SK-N-SH (cell line): ENCODE measurements at regions not wholly inside any gene's neighbourhood (a gene's known extent, or its start where the extent isn't known, plus 50 kb on each side); places are given as distances from the start of the nearest gene placed in this dataset.
"Not testable (repeated sequence)": the region's sequence is repeated elsewhere in the genome, so short reads cannot be mapped to it uniquely, and the experiment has no call there.

Source experiments
- CTCF ChIA-PET: fragments of 300-600, 350-600 bp; formaldehyde crosslinking; extraction: SDS; loops from one replicate; lab custom pipeline; 2021; lab: Yijun Ruan, JAX
- POLR2A ChIA-PET: fragments of 350-600 bp; sonication (Branson Sonifier 250); formaldehyde crosslinking; extraction: SDS; loops from one replicate; lab custom pipeline; 2020; ENCODE audit warnings: antibody characterized with exemption, inconsistent platforms; lab: Yijun Ruan, JAX
- DNase-seq: peaks from one replicate; pipeline ENCODE4 v3.0.0; 2012
- H2AFZ ChIP-seq: fragments of 200-600 bp; sonication (generic); 2 replicates; pipeline ENCODE4 v1.8.1; 2016; ENCODE audit warnings: antibody characterized with exemption, mild to moderate bottlenecking, low read depth
- H3F3A ChIP-seq: fragments of 200-600 bp; sonication (generic); replicated peaks from 2 replicates; pipeline ENCODE3; 2016; ENCODE audit warnings: antibody characterized with exemption, mild to moderate bottlenecking; ENCODE audit not compliant: insufficient read depth
- H3K27ac ChIP-seq, 2 experiments: fragments of 200-500 bp in 1 of 2; fragments of 200-600 bp in 1 of 2; sonication (Bioruptor generic) in 1 of 2; sonication (generic), shearing (Covaris generic) in 1 of 2; 2 replicates each; pipeline versions ENCODE4 v1.5.1 to v1.6.1; 2014 to 2016; ENCODE audit warnings: low read depth in 2 of 2, inconsistent platforms in 1 of 2, low read length in 1 of 2, mild to moderate bottlenecking in 1 of 2, mixed read lengths in 1 of 2
- H3K27me3 ChIP-seq: fragments of 200-600 bp; sonication (generic), shearing (Covaris generic); 2 replicates; pipeline ENCODE4 v1.6.1; 2016; ENCODE audit warnings: mixed run types; ENCODE audit not compliant: insufficient read depth
- H3K36me3 ChIP-seq, 2 experiments: fragments of 200-500 bp in 1 of 2; fragments of 200-600 bp in 1 of 2; sonication (Bioruptor generic) in 1 of 2; sonication (generic) in 1 of 2; replicated peaks in 1 of 2; 2 replicates each; pipeline versions ENCODE3 to v1.5.1; 2014 to 2016; ENCODE audit warnings: low read length in 1 of 2, mild to moderate bottlenecking in 1 of 2; ENCODE audit not compliant: insufficient read depth in 2 of 2, control insufficient read depth in 1 of 2
- H3K4me1 ChIP-seq, 2 experiments: fragments of 200-500 bp in 1 of 2; fragments of 200-600 bp in 1 of 2; sonication (Bioruptor generic) in 1 of 2; sonication (generic), shearing (Covaris generic) in 1 of 2; 2 replicates each; pipeline versions ENCODE4 v1.5.1 to v1.6.1; 2014 to 2016; ENCODE audit warnings: low read depth in 1 of 2, low read length in 1 of 2, mixed run types in 1 of 2; ENCODE audit not compliant: insufficient read depth in 2 of 2, control insufficient read depth in 1 of 2
- H3K4me2 ChIP-seq: fragments of 200-600 bp; sonication (generic), shearing (Covaris generic); 2 replicates; pipeline ENCODE4 v1.6.1; 2017; ENCODE audit warnings: mixed run types
- H3K4me3 ChIP-seq, 2 experiments: fragments of 200-500 bp in 1 of 2; fragments of 200-600 bp in 1 of 2; sonication (Bioruptor generic) in 1 of 2; sonication (generic), shearing (Covaris generic) in 1 of 2; 2 replicates each; pipeline versions ENCODE4 v1.5.1 to v1.8.1; 2014 to 2016; ENCODE audit warnings: low read depth in 2 of 2, inconsistent platforms in 1 of 2, low read length in 1 of 2, mild to moderate bottlenecking in 1 of 2, mixed read lengths in 1 of 2, moderate library complexity in 1 of 2
- H3K79me2 ChIP-seq: fragments of 200-600 bp; sonication (generic); 2 replicates; pipeline ENCODE4 v1.8.1; 2017; ENCODE audit warnings: mild to moderate bottlenecking; ENCODE audit not compliant: insufficient read depth
- H3K9ac ChIP-seq: fragments of 200-600 bp; sonication (generic); 2 replicates; pipeline ENCODE4 v1.6.1; 2017; ENCODE audit warnings: mixed run types
- H3K9me2 ChIP-seq: fragments of 200-600 bp; sonication (generic); 2 replicates; pipeline ENCODE4 v1.6.1; 2017; ENCODE audit warnings: mixed run types
- H3K9me3 ChIP-seq: fragments of 200-600 bp; sonication (generic); 2 replicates; pipeline ENCODE4 v1.6.1; 2017; ENCODE audit warnings: mixed run types, mild to moderate bottlenecking, moderate library complexity
- H4K20me1 ChIP-seq: fragments of 200-600 bp; sonication (generic); 2 replicates; pipeline ENCODE4 v1.6.1; 2017; ENCODE audit warnings: mild to moderate bottlenecking, mixed run types; ENCODE audit not compliant: insufficient read depth
- CHD2 ChIP-seq: fragments of 150-350 bp; IDR thresholded peaks from 2 replicates; pipeline ENCODE4 v1.6.1; 2018; ENCODE audit warnings: low read length; ENCODE audit not compliant: partially characterized antibody
- ELF1 ChIP-seq: IDR thresholded peaks from 2 replicates; pipeline ENCODE4 v1.4.0; 2012
- MXI1 ChIP-seq: IDR thresholded peaks from 2 replicates; pipeline ENCODE4 v1.6.1; 2012; ENCODE audit warnings: mild to moderate bottlenecking, low read depth, low read length, improper control_type of control experiment
- POLR2AphosphoS5 ChIP-seq: IDR thresholded peaks from 2 replicates; pipeline ENCODE4 v1.6.1; 2012; ENCODE audit warnings: low read depth, low read length
- RAD21 ChIP-seq: IDR thresholded peaks from 2 replicates; pipeline ENCODE4 v1.6.1; 2012; ENCODE audit warnings: mild to moderate bottlenecking, low read length
- USF1 ChIP-seq: IDR thresholded peaks from 2 replicates; pipeline ENCODE4 v1.4.0; 2012; ENCODE audit warnings: low read depth, borderline replicate concordance
- YY1 ChIP-seq: IDR thresholded peaks from 2 replicates; pipeline ENCODE4 v1.4.0; 2012; ENCODE audit warnings: low read depth, mild to moderate bottlenecking
- WGBS: methylation state at CpG from one replicate; pipeline ENCODE4 v1.1.6; 2017; ENCODE audit warnings: low lambda C conversion rate; 5-methylcytosine and 5-hydroxymethylcytosine counted together

GRCh38 chr6:12624142-12624837 is 92.3 kb upstream of the PHACTR1 start:
- H3K4me3 ChIP-seq: no peak overlapping the region
- no peaks in the 10 kb centered on the region for H3F3A ChIP-seq
- H3K27ac ChIP-seq: no peak overlapping the region
- H3K4me2 ChIP-seq: no peak overlapping the region
- no peak overlapping the region for H3K9ac ChIP-seq
- H3K79me2 ChIP-seq: no peaks in the 10 kb centered on the region
- H4K20me1 ChIP-seq: no peaks in the 10 kb centered on the region
- 53% methylated on average over 5 of the region's 5 CpGs for WGBS
- no peaks in the 10 kb centered on the region for H3K36me3 ChIP-seq
- CTCF ChIA-PET: interaction anchor here (1.4 to 7.3 kb wide), 3 partner anchors 14 to 270 kb away, joined by 5 to 39 read pairs (median 19); no protein-coding TSS in a partner anchor
- no peak for DNase-seq
- TF ChIP-seq YY1 (no peak), ELF1 (no peak)
- H3K9me3 ChIP-seq: no peaks in the 10 kb centered on the region
- H3K4me1 ChIP-seq: no peaks in the 10 kb centered on the region
- no peak overlapping the region for H2AFZ ChIP-seq
- no peaks in the 10 kb centered on the region for H3K9me2 ChIP-seq
- H3K27me3 ChIP-seq: no peaks in the 10 kb centered on the region
- POLR2A ChIA-PET: no interaction called here

GRCh38 chr6:12627053-12627452 is 89.5 kb upstream of the PHACTR1 start:
- Histone ChIP-seq H3F3A (no peaks in the 10 kb centered on the region), H4K20me1 (no peaks in the 10 kb centered on the region), H3K79me2 (no peaks in the 10 kb centered on the region), H3K27me3 (no peaks in the 10 kb centered on the region), H3K4me3 (no peak overlapping the region), H3K4me2 (no peak overlapping the region), H3K4me1 (no peaks in the 10 kb centered on the region), H2AFZ (no peak overlapping the region), H3K9me2 (no peaks in the 10 kb centered on the region), H3K9me3 (no peaks in the 10 kb centered on the region), H3K9ac (no peak overlapping the region), H3K27ac (no peak overlapping the region), H3K36me3 (no peaks in the 10 kb centered on the region)
- DNase-seq: no peak
- CTCF ChIA-PET: interaction anchor here (0.9 to 7.3 kb wide), 5 partner anchors 10 to 269 kb away, joined by 3 to 39 read pairs (median 8); no protein-coding TSS in a partner anchor
- WGBS: 78% methylated on average over 1 of the region's 1 CpG
- POLR2A ChIA-PET: no interaction called here
- no peak for TF ChIP-seq ELF1

GRCh38 chr6:12628327-12628726 is 88.2 kb upstream of the PHACTR1 start:
- Histone ChIP-seq H3K36me3 (no peaks in the 10 kb centered on the region), H3K9ac (no peak overlapping the region), H3K9me3 (no peaks in the 10 kb centered on the region), H3K4me3 (no peak overlapping the region), H4K20me1 (no peaks in the 10 kb centered on the region), H3K4me2 (no peak overlapping the region), H3K9me2 (no peaks in the 10 kb centered on the region), H3K27me3 (no peaks in the 10 kb centered on the region), H2AFZ (no peak overlapping the region), H3K27ac (no peak overlapping the region), H3K79me2 (no peaks in the 10 kb centered on the region), H3K4me1 (no peaks in the 10 kb centered on the region), H3F3A (no peaks in the 10 kb centered on the region)
- 86% methylated on average over 2 of the region's 2 CpGs for WGBS
- ChIA-PET CTCF (interaction anchor here (2.1 to 7.3 kb wide), 3 partner anchors 10 to 266 kb away, joined by 8 to 39 read pairs (median 19); no protein-coding TSS in a partner anchor), POLR2A (no interaction called here)
- no peak for DNase-seq
- TF ChIP-seq USF1 (no peak), CHD2 (no peak), YY1 (no peak), ELF1 (no peak), MXI1 (no peak), RAD21 (no peak), POLR2AphosphoS5 (no peak)

- H3K27ac ChIP-seq, H3K9ac ChIP-seq, H3F3A ChIP-seq, H3K4me2 ChIP-seq, POLR2A ChIA-PET, H3K4me3 ChIP-seq, H3K9me3 ChIP-seq, H3K36me3 ChIP-seq, H3K4me1 ChIP-seq, DNase-seq, CTCF ChIA-PET, H3K27me3 ChIP-seq, H4K20me1 ChIP-seq, H2AFZ ChIP-seq, H3K79me2 ChIP-seq, H3K9me2 ChIP-seq: not testable (repeated sequence)
- 64% methylated on average over 1 of the region's 1 CpG for WGBS
Observed at GRCh38 chr6:12633746-12634145, 82.8 kb upstream of the PHACTR1 start.
